ENCODE measurements at regions not wholly inside any gene's neighbourhood (a gene's known extent, or its start where the extent isn't known, plus 50 kb on each side); places are given as distances from the start of the nearest gene placed in this dataset.

GRCh38 chr5:56421246-56422075 lies 188.3 kb upstream of the ANKRD55 start:
- BruUV-seq (replicated peaks), result no TSS peak
- H3K9me3 ChIP-seq (ENCODE audit: low read length), result peaks cover 18% of the 10 kb centered on the region
- no peak for FAIRE-seq

GRCh38 chr5:56420323-56420722 lies 187.2 kb upstream of the ANKRD55 start:
- Histone ChIP-seq H3K36me3 (replicated peaks in 1 of 2; ENCODE audit: control insufficient read depth in 1 of 2, insufficient read depth in 2 of 2, low read length in 2 of 2) (no peaks in the 10 kb centered on the region), H3K4me1 (ENCODE audit: insufficient read depth, low read length) (no peaks in the 10 kb centered on the region), H3K79me2 (ENCODE audit: insufficient read depth, low read length) (no peaks in the 10 kb centered on the region), H3K4me2 (ENCODE audit: low read depth, low read length) (no peak overlapping the region), H3K27ac (ENCODE audit: extremely low read length, insufficient read depth, low read length) (no peak overlapping the region), H3K9ac (ENCODE audit: insufficient read depth, low read depth, low read length) (no peak overlapping the region), H3K9me3 (ENCODE audit: low read length) (peaks cover 18% of the 10 kb centered on the region), H3K27me3 (ENCODE audit: control insufficient read depth in 1 of 2, insufficient read depth in 2 of 2, low read length in 2 of 2) (no peaks in the 10 kb centered on the region), H2AFZ (ENCODE audit: low read length) (no peak overlapping the region), H3K4me3 (replicated peaks in 1 of 3; ENCODE audit: insufficient read depth in 1 of 3, low read depth in 2 of 3, low read length in 3 of 3) (no peak overlapping the region), H4K20me1 (ENCODE audit: insufficient read depth, low read length) (no peaks in the 10 kb centered on the region)
- DNase-seq (ENCODE audit: low spot score) (no peak), ATAC-seq (no peak), FAIRE-seq (no peak)
- ChIA-PET POLR2A (no interaction called here), CTCF (ENCODE audit: low intra/inter-chr PET ratio, low total read pairs) (no interaction called here)
- in situ Hi-C loops (cut with HindIII; ENCODE audit: extremely low pct_ligation_motif_present, low pct_unique_long_range_greater_than_20kb), result no loop called here
- BruUV-seq (replicated peaks), result no TSS peak
- TF ChIP-seq DR1 (CRISPR knock-in tag; IDR thresholded peaks at IDR 0.05) (no peak), TIGD3 (CRISPR knock-in tag; IDR thresholded peaks at IDR 0.05; ENCODE audit: borderline replicate concordance) (no peak), STAT6 (CRISPR knock-in tag; IDR thresholded peaks at IDR 0.05; ENCODE audit: borderline replicate concordance) (no peak), ZSCAN31 (CRISPR knock-in tag; IDR thresholded peaks at IDR 0.05; ENCODE audit: low read depth) (no peak), ZNF296 (CRISPR knock-in tag; conservative IDR thresholded peaks at IDR 0.05) (no peak), ZNF878 (CRISPR knock-in tag; IDR thresholded peaks at IDR 0.05) (no peak), RFXAP (CRISPR knock-in tag; IDR thresholded peaks at IDR 0.05; ENCODE audit: borderline replicate concordance) (no peak)
- intact Hi-C loops (cut with micrococcal nuclease; ENCODE audit: unreplicated experiment), result no loop called here

More at GRCh38 chr5:56421246-56422075, 188.3 kb upstream of the ANKRD55 start:
- intact Hi-C loops (cut with micrococcal nuclease; ENCODE audit: unreplicated experiment), result no loop called here
- CTCF ChIA-PET (ENCODE audit: low intra/inter-chr PET ratio, low total read pairs), result no interaction called here
- H3K27me3 ChIP-seq (ENCODE audit: control insufficient read depth in 1 of 2, insufficient read depth in 2 of 2, low read length in 2 of 2), result no peaks in the 10 kb centered on the region
- TF ChIP-seq MAX (IDR thresholded peaks at IDR 0.05) (no peak), CENPT (CRISPR knock-in tag; IDR thresholded peaks at IDR 0.05; ENCODE audit: low read depth) (no peak), NFE2L1 (CRISPR knock-in tag; IDR thresholded peaks at IDR 0.05; ENCODE audit: borderline replicate concordance) (no peak), ZUFSP (CRISPR knock-in tag; IDR thresholded peaks at IDR 0.05; ENCODE audit: borderline replicate concordance) (no peak)
- H3K9ac ChIP-seq (ENCODE audit: insufficient read depth, low read depth, low read length), result no peak overlapping the region
- POLR2A ChIA-PET, result no interaction called here
- ATAC-seq (no peak), DNase-seq (ENCODE audit: low spot score) (no peak)
- no peaks in the 10 kb centered on the region for H3K4me1 ChIP-seq (ENCODE audit: insufficient read depth, low read length)
- H3K27ac ChIP-seq (ENCODE audit: extremely low read length, insufficient read depth, low read length), result no peak overlapping the region
- H4K20me1 ChIP-seq (ENCODE audit: insufficient read depth, low read length), result no peaks in the 10 kb centered on the region
- no peak overlapping the region for H3K4me3 ChIP-seq (replicated peaks in 1 of 3; ENCODE audit: insufficient read depth in 1 of 3, low read depth in 2 of 3, low read length in 3 of 3)
- WGBS (ENCODE audit: low lambda C conversion rate), result 96% methylated on average over 6 of the region's 6 CpGs
- no peak overlapping the region for H3K4me2 ChIP-seq (ENCODE audit: low read depth, low read length)
- H3K36me3 ChIP-seq (replicated peaks in 1 of 2; ENCODE audit: control insufficient read depth in 1 of 2, insufficient read depth in 2 of 2, low read length in 2 of 2), result no peaks in the 10 kb centered on the region
- H2AFZ ChIP-seq (ENCODE audit: low read length), result no peak overlapping the region
- in situ Hi-C loops (cut with HindIII; ENCODE audit: extremely low pct_ligation_motif_present, low pct_unique_long_range_greater_than_20kb), result no loop called here
- no peaks in the 10 kb centered on the region for H3K79me2 ChIP-seq (ENCODE audit: insufficient read depth, low read length)

Measured in HepG2 (cell line).